ENCODE measurements at regions not wholly inside any gene's neighbourhood (a gene's known extent, or its start where the extent isn't known, plus 50 kb on each side); places are given as distances from the start of the nearest gene placed in this dataset.

DNA sequence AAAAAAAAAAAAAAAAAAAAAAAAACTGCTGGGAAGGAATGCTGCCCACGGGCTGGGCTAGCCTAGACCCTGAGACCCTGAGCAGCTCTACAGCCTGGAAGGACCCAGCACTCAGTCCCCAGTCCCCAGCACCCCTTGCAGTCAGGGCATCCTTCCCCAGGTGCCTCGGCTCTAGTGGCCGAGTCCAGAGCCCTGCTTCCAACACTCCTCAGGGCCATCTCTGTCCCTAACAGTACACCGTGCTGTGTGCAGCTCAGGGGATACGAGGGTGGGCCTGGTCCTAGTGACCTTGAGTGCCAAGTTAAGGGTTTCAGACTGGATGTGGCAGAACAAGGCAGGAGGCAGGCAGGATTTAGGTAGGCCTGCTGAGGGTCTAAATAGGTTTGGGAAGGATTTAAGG is 50.2 kb upstream of the LRP8 start:
- no peak for DNase-seq (ENCODE audit: low spot score)

DNA sequence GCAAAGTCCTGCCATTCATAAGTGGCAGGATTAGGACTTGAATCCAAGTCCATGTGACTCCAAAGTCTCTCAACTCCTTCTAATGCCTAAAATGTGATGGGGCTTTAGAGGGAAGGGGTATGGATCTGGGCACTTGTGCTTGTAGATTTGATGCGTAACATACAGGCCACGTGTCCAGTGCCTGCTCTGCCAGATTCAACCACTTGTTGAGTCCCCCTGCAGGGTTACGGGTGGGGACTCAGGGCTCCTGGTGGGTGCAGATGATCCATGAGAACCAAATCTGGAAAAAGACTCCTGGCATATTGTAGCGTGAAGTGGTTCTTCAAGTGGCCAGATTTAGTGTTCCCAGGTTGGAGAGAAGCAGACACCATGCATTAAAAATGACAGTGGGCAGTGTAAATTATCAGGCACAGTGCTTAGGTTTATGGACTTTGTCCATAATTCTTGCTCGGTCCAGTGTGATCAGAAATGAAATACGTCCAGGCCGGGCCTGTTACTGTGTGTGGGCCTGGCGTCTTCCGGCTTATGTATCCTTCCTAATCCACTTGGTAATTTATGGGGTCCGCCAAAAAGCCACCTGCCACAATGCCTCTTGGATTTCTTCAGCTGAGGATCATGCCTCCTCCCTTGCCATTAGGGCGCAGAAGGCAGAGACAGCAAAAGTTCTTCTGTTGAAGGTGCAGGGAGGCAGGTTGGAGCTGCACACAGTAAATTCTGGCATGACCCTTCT is 51.2 kb upstream of the LRP8 start:
- no peak for DNase-seq (ENCODE audit: low spot score)

DNA sequence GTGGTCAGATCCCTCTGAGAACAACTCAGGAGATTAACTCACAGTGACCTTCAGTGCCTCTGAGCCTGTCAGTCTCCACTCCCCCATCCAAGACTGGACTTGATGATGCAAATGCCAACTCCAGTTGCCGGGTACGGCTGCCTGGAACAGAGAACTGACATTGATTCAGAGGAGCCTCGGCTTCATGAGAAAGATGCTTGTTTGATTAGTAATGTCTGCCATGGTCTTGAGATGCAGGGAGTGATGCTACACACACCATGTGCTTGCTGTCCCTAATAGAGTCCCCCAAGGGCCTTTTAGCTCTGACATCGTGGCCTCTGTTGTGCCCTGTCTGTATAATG is 51.8 kb upstream of the LRP8 start:
- no peak for DNase-seq (ENCODE audit: low spot score)

DNA sequence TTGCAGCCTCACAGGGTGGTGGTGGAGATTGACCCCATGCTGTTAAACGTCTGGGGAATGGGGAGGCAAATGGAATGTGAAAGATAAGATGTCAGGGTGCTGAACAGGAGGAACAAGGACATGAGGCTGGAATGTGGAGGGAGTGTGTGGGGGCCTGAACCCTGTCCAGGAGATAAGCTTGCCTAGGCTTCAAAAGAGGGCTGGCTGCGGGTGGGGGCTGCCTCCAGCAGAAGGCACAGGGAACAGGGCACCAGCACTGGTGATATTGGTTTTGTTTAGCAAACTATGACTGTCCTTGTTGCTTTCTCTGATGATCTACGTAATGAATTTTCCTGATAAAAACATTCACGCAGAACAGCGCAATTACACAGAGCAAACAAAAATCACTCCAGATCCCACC is 52.4 kb upstream of the LRP8 start:
- DNase-seq (ENCODE audit: low spot score) = no peak

DNA sequence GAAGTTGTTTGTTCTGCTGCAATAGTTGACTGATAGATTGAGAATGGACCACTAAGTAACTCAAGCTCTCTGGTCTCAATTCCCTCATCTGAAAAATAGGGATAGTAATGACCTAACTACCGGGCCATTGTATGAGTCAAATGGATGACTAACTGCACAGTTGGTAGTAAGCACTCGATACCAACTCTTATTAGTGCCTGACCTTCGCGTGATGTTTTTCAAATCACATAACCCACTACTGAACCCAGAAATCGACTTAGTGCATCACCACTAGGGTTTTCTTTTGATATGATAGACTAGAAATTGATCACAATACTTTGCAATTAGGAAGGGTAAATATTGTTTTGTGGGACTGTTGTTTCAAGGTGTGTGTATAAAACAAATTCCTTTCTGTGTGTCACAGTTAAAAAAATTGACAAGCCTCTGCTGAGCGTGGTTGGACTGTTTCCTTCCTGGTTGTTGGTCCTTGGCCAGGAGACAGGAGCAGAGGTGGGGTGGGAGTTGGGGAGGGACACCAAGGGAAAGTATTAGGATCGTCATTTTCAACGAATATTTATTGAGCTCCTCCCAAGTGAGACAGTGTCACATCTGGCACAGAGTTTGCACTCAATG is 54.0 kb upstream of the LRP8 start:
- DNase-seq (ENCODE audit: low spot score) = peak; percentile 28

DNA sequence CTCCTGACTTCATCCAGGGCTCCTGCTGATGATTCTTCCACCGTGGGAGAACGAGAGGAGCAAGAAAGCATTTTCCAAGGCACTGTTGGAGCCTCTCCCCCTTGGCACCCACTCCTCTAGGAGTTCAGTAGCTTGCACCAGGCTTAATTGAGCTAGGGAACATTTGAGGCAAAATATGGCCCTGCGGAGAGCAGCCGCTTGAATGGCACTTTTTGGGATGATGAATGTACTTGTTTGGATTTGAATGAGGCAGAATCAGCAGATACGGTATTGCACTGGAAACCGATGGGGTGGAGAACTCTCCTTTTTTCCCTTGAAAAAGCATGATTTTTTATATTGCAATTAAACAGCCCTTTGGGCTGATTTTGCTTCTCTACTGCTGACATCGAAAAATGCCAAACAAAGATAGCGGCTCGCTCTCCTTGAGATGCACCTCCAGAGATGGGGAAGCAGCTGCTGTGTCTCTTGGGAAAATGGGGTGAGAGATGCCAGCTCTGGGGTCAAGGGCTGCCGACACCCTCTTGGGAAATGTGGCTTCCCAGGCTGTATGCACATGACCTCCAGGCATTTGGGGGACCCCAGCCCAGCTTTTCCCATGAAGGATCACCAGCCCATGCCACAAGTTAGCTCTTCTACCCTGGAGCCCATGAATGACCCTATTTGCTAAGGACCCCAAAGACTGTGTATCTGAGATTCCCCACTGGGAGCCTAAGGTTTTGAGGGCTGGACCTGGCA is 55.4 kb upstream of the LRP8 start:
- DNase-seq (ENCODE audit: low spot score) = no peak

DNA sequence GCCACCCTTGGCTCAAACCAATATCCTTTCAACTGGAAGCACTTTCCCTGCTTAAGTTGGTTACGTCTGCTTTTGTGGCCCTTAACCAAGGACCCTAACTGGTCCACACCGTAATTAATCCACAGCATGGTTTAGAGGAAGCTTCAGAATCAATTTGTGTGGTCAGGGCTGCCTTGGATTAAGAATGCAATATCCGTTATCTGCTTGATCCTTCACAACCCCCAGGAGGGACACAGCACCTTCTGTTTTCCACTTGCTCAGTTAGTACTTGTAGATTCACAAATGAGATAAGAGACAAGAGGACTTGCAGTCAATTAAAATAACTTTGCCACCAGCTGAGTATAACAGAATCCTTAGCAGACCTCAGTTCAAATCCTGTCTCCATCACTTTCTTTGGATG is 56.9 kb upstream of the LRP8 start:
- no peak for DNase-seq (ENCODE audit: low spot score)

DNA sequence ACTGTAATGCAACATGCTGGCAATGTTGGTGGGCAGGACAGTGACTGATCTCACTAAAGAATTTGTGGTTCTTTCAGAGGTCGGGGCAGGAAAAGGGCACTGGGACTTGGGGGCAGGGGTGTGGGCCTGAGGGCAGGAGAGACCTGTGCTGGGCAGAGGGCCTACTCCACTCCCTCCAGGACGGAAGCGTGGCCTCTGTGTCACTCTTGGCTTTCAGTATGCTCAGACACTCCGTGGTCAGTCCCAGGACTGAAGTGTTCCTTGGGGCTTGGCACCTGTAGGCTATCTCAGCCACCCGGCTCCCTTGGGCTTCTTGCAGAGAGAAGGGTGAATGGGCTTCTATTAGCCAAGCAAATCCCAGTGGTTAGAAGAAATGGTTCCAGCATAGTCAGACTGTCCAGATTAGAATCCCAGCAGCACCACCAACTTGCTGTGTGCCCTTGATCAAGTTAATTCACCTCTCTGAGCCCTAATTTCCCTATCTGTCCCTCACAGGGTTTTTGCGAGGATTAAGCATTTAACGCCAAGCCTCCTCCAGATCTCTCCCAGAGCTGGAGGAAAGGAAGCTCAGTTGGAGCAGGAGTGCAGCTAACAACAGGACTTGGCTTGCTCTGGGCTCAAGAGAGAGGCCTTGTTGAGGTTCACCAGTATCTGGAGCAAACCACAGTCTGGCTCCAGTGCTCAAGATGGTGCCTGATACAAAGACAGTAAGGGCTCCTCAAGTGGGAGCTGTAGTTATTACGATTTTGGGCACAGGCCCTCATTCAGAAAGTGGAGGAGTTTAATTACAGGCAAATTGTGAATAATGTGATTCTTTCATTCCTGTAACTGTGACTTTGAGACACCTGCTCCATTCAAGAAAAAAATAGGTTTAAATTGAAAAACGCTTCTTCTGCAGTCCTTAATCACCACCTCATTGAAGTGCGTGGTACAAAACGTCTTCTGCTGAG is 57.7 kb upstream of the LRP8 start:
- DNase-seq (ENCODE audit: low spot score) = no peak

DNA sequence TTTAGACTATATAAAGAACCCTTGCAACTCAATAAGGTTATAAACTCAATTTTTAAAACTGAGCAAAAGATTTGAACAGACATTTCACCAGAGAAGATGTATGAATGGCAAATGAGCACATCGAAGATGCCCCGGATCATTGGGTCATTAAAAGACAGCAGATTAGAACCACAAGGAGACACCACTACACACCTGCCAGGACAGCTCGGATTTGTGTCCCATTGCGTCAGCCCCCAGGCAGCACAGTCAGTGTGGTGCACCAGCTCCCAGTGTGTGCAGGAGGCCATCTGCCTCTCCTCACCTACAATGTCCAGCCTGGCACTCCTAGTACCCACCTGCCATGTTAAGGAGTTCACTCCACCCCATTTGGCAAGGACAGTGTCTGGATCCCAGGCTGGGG is 61.1 kb upstream of the LRP8 start:
- no peak for DNase-seq (ENCODE audit: low spot score)

DNA sequence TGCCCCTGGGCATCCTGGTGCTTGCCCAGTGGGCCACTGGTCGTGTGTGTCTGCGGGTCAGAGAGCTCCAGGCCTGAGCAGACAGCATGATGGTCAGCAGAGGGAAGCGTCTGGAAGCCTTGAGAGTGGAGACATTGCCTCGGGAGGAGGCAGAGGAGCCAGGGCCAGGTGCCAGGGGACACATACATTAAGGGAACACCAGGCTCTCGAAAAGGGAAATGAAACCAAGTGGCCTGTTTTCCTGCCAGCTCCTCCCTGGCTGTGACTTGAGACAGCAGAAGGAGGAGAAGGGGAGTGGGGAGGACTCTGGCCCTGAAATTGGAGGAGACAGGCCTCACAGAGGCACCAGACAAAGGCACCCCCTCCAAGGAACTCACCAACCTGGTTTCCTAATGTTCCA is 62.4 kb upstream of the LRP8 start:
- DNase-seq (ENCODE audit: low spot score) = no peak

DNA sequence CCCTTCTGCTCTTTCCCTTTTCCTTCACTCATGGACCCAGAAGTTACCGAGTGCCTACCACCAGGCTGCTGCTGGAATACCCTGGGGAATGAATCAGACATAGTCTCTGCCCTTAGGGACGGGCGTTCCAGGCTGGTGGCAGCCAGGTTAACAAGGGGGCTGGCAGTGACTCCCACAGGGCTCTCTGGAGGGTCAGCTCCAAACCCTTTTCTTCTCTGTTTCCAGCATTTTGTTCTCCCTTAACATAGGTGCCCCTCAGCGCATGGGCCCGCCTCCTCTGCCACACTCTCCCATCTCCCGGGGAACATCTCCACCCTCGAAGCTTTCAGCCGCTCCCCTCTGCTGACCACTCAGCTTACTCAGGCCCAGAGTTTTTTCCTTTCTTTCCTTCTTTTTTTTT is 62.9 kb upstream of the LRP8 start:
- no peak for DNase-seq (ENCODE audit: low spot score)

DNA sequence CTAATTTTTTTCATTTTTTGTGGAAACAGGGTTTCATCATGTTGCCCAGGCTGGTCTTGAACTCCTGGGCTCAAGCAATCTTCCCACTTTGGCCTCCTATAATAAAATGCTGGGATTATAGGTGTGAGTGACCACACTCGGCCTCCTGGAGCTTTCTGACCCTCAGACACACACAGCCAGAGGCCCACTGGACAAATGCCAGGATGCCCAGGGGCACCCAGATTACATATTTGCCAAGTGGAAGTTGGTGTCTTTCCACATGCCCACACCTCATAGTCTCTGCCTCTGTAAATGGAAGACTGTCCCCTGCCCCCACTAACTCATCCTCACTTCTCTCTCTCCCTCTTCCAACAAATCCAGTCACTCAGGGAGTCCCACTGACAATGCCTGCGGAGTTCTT is 63.4 kb upstream of the LRP8 start:
- no peak for DNase-seq (ENCODE audit: low spot score)

DNA sequence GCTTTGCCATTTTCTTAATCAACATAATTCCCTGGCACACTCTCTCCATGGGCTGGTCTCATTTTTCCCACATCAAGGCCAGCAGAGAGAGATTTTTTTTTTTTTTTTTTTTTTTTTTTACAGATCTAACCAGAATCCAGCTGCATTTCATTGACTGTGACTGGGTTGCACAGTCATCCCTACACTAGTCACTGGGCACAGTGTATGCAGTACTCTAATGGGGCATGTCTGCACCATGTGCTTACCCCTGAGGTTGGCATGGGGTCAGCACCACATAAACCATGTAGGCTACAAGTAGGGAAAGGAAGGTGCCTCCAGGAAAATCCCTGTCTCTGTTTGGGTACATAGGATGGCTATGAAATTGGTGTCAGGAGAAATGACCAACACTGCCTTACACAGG is 64.1 kb upstream of the LRP8 start:
- DNase-seq (ENCODE audit: low spot score) = no peak

DNA sequence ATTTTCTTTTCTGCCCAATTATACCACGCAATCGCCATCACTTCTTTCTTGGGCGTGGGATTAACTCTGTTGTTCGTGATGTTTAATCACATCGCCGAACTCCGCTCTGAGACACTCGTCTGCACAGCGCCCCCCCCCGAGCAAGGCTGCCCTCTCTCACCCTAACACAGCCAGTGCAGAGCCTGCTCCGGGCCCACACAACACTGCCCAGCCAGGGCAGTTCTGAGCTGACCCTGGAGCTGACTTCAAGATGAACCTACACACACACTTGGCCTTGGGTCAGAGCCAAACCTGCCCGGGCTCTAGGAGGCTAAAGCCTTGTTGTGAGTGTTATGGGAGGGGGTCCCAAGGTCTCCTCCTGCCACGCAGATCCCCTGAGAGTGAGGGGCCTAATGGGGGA is 64.6 kb upstream of the LRP8 start:
- DNase-seq (ENCODE audit: low spot score) = no peak

DNA sequence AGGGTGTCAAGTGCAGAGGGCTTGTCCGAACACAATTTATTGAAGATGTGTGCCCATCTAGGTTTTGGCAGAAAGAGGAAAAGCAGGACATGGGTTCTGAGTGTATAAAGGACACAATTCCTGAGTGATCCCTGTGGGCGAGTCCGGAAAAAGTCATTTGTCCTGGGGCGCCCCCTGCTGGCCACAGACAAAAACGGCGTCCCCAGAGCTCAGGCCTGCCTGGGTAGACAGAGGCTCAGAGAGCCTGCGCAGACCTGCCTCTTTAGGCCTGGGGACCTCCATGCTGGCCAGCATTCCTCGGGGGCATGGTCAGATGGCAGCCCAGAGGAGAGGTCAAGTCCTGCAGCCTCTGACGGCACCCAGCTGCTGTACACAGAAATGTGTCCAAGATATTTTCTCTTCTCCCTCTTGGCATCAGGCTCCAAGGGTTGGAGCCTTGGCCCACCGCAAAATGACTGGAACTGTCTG is 65.5 kb upstream of the LRP8 start:
- peak; percentile 76 for DNase-seq (ENCODE audit: low spot score)

DNA sequence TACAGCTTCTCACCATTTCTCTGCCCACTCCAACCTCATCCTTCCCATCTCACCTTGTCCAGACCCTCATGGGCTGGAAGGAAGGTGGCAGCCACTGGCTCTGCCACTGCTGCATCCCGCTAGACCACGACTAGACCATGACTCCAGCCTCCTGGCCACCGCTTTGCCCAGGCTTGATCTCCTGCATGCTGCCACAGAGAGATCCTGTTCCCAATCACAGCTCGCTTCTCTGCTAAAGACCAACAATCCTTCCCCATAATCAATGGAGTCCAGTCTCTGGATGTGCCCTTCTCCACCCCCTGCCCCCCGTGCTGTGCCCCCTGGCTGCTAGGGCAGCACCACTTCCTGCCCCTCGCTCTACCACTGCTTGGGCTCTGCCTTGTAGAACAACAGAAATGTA is 64.9 kb upstream of the DMRTB1 start:
- no peak for DNase-seq (ENCODE audit: low spot score)

DNA sequence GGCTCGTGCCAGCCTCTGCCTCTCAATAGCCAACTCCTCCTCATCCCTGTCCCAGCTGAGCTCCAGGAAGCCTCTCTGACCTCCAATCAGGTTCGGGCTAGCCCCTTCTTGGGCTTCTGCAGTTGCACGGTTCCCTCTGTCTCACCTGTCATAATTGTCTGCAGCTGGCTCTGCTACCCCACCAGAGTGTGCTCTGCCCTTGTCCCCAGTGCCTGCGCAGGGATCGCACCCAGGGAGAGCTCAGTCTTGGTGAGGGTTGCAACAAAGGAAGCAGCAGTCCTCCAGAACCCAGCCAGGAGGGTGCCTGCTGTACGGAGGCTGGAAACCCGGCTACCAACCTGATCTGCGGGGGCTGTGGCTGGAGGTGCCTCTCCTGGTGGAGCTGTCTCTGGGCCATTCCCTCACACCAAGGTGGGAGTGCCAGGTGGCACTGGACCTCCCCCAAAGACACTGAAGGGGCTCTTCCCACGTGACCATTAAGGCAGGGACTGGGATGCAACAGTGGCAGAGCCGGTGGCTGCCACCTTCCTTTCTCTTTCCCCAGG is 63.5 kb upstream of the DMRTB1 start:
- DNase-seq (ENCODE audit: low spot score) = no peak

DNA sequence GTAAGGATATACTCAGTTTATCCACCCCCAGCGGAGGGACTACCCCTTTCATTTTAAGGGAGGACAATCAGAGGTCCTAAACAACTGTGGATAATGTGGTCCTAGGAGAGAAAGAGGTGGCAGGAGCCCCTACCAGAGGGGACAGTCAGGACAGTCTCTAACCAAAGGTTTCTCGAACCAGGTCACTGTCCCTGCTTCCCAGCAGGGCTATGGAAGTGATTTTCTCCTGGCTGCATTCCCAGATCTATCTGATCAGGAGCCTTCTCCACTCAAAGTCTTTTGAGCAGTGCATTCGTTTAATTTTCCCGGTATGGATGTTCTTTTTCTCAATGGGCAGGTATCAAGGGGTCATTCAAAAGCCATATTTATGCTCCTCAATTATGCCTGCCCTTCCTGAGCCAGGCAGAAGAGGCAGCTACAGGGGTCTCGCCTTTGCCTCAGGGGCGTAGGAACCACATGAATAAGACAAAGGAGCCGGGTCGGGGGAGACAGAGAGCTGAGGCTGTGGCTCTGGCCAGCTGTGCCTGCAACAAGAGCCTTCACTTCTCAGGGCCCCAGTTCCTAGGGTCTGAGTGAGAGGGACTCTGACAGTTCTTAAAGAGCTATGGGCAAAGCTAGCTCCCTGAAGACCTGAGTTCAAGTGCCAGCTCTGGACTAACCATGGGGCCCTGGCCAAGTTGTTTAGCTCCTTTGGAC is 62.5 kb upstream of the DMRTB1 start:
- no peak for DNase-seq (ENCODE audit: low spot score)

DNA sequence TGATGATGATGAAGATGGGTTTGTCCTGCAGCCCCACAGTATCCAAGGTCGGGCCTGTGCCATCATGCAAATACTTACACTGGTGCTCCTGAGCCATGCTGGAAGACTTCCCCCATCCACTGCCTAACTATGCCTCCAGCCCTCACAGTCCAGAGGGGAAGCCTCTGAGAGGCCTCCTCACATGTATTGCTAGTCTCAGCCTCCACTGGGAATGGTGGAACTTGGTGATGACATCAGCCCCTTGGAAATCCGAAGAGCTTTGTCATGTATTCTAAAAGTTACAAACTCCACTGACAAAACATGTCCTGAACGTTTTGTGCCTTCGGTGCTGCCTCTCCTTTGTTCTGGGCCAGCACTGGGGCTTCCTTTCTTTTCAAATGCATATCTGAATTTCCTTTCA is 61.1 kb upstream of the DMRTB1 start:
- DNase-seq (ENCODE audit: low spot score) = no peak

DNA sequence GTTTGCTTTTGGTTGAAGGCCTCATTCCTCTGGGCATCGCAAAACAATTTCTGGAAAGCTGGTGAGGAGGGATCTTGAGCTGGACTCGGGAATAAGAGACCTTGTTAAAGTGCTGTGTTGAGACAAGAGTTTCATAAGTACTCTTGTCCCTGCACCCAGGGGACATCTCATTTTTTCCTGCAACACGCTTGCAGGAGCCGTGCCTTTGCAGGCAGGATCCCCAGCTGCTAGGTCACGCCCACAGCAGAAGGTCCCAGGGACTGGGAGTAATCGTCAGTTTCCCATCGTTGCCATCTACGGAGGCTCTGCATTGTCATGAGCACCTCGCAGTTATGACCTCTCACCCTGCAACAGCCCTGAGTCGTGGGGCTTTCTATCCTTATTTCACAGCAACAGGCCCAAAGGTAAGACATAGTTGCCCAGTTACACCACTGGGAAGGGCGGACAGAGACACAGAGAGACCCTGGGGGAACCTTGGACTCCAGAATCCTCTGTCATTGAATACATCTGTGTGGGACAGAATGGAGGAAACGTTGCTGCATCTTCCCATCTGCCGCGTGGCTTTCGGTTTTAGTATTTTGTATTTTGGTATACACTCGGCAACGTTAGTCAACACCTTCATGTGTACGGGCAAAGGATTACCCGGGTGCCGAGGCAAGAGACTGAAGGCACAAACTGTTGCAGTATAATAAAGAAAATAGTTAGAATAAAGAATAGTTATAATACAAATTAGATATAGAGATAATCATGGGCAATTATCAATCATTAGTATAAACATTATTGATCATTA is 60.4 kb upstream of the DMRTB1 start:
- no peak for DNase-seq (ENCODE audit: low spot score)
